Body of pancreas (tissue), 4 donors: ENCODE measurements at regions not wholly inside any gene's neighbourhood (a gene's known extent, or its start where the extent isn't known, plus 50 kb on each side); places are given as distances from the start of the nearest gene placed in this dataset.

Source experiments
- POLR2A ChIP-seq, 3 donors: fragments of 450-650 bp; IDR thresholded peaks; one replicate each; pipeline ENCODE4 v1.6.1; 2016; ENCODE audit warnings: antibody characterized with exemption in 3 of 3, mild to moderate bottlenecking in 2 of 3
- TF ChIP-seq, protein P1 (sequence below), 7 experiments: fragments of 450-650 bp in 4 of 7; fragments of 200-600 bp in 3 of 7; sonication (generic) in 3 of 7; IDR thresholded peaks; one replicate each; pipeline ENCODE4 v1.5.1; 2016 to 2019; ENCODE audit warnings: antibody characterized with exemption in 7 of 7

DNA sequence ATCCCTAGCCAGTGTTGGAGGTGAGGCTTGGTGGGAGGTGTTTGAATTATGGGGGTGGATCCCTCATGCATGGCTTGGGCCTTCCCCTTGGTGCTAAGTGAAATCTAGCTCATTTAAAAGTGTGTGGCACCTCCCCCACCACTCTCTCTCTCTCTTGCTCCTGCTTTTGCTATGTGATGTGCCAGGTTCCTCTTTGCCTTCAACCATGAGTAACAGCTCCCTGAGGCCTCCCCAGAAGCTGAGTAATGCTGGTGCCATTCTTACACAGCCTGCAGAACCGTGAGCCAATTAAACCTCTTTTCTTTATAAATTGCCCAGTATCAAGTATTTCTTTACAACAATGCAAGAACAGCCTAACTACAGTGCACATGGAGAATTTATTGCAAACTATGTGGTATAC lies 188.8 kb upstream of the POT1 start:
- TF ChIP-seq, protein P1, sequence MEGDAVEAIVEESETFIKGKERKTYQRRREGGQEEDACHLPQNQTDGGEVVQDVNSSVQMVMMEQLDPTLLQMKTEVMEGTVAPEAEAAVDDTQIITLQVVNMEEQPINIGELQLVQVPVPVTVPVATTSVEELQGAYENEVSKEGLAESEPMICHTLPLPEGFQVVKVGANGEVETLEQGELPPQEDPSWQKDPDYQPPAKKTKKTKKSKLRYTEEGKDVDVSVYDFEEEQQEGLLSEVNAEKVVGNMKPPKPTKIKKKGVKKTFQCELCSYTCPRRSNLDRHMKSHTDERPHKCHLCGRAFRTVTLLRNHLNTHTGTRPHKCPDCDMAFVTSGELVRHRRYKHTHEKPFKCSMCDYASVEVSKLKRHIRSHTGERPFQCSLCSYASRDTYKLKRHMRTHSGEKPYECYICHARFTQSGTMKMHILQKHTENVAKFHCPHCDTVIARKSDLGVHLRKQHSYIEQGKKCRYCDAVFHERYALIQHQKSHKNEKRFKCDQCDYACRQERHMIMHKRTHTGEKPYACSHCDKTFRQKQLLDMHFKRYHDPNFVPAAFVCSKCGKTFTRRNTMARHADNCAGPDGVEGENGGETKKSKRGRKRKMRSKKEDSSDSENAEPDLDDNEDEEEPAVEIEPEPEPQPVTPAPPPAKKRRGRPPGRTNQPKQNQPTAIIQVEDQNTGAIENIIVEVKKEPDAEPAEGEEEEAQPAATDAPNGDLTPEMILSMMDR (IDR thresholded peaks at IDR 0.05), result no peak
- TF ChIP-seq POLR2A (IDR thresholded peaks at IDR 0.05), result no peak
